IPS DF 4.7 (cell line): ENCODE measurements at regions not wholly inside any gene's neighbourhood (a gene's known extent, or its start where the extent isn't known, plus 50 kb on each side); places are given as distances from the start of the nearest gene placed in this dataset.

Source experiments
- DNase-seq: peaks from one replicate; pipeline ENCODE4 v3.0.0-alpha.2; 2013; ENCODE audit warnings: low spot score; ENCODE audit errors: extremely low read depth

- no peak for DNase-seq
Measured at GRCh38 chr17:22569459-22570143, 877.3 kb downstream of the KCNJ18 start.

GRCh38 chr17:22570144-22570845 is 878.0 kb downstream of the KCNJ18 start:
- no peak for DNase-seq

GRCh38 chr17:22599322-22599721 is 907.0 kb downstream of the KCNJ18 start:
- DNase-seq = no peak

DNA sequence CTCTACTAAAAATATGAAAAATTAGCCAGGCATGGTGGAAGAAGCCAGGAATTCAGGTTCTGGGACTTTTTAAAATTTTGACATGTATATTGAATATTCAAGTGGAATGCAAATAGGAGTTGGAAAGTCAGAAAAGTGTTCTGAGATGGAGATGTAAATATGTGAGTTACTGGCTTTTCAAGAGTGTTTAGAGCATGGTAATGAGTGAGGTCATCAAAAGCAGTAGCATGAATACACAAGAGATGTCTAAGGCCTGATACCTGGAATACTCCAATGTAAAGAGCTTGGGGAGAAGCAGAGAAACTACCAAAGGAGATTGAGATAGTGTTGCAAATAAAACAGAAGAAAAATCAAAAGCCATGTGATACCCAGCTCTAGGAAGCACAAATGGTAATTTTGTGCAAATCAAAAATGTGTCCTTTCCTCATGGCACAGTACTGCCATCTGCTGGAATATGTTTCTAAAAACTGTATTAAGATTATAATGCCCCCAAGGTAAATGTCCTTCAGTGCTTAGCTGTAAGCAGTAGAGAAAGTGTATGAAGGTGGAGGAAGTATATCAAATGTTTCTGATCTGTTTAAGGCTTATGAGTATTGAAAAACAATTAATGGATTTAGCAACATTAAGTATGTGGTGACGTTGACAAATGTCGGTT is 908.4 kb downstream of the KCNJ18 start:
- DNase-seq = no peak
